ENCODE measurements at regions not wholly inside any gene's neighbourhood (a gene's known extent, or its start where the extent isn't known, plus 50 kb on each side); places are given as distances from the start of the nearest gene placed in this dataset.

DNA sequence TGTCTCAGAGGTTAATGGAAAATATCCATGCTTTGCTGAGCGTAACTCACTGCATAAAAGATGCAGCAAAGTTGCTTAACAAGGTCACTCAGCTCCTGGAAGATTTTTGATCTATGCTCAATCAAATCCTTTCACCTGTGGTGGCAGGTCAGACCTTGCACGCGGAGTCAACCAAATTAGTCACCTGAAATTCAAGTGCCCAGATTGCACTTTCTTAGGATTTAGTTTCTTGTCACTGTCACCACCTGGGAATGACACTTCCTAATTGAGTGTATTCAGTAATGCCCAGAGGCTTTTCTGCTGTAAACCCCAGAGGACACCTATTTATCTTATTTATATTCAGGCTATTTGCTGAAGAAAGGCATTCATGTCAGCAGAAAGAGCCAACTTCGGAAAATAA lies 215.8 kb upstream of the SMIM31 start:
- H3K27me3 ChIP-seq (ENCODE audit: control insufficient read depth, insufficient read depth, low read length) = no peaks in the 10 kb centered on the region
- ChIA-PET CTCF (no interaction called here), POLR2A (no interaction called here)
- TF ChIP-seq, protein P1, sequence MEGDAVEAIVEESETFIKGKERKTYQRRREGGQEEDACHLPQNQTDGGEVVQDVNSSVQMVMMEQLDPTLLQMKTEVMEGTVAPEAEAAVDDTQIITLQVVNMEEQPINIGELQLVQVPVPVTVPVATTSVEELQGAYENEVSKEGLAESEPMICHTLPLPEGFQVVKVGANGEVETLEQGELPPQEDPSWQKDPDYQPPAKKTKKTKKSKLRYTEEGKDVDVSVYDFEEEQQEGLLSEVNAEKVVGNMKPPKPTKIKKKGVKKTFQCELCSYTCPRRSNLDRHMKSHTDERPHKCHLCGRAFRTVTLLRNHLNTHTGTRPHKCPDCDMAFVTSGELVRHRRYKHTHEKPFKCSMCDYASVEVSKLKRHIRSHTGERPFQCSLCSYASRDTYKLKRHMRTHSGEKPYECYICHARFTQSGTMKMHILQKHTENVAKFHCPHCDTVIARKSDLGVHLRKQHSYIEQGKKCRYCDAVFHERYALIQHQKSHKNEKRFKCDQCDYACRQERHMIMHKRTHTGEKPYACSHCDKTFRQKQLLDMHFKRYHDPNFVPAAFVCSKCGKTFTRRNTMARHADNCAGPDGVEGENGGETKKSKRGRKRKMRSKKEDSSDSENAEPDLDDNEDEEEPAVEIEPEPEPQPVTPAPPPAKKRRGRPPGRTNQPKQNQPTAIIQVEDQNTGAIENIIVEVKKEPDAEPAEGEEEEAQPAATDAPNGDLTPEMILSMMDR (IDR thresholded peaks at IDR 0.05; ENCODE audit: insufficient read depth, low read depth, low read length) = no peak
- H3K36me3 ChIP-seq (ENCODE audit: control insufficient read depth, insufficient read depth, low read length) = no peaks in the 10 kb centered on the region
- DNase-seq (ENCODE audit: low read depth) = no peak
- H3K4me3 ChIP-seq (ENCODE audit: low read depth, low read length) = no peak overlapping the region

DNA sequence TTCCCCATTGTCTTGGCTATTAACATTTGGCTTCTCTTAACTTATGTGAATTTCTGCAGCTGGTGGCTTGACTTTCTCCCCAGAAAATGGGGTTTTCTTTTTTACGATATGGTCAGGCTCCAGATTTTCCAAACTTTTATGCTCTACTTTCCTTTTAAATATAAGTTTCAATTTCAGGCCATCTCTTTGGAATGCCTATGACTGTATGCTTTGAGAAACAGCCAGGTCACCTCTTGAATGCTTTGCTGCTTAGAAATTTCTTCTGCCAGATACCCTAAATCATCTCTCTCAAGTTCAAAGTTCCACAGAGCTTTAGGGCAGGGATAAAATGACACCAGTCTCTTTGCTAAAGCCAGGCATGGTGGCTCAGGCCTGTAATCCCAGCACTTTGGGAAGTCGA lies 212.9 kb upstream of the SMIM31 start:
- no peaks in the 10 kb centered on the region for H3K27me3 ChIP-seq (ENCODE audit: control insufficient read depth, insufficient read depth, low read length)
- TF ChIP-seq, protein P1 (IDR thresholded peaks at IDR 0.05; ENCODE audit: insufficient read depth, low read depth, low read length) = no peak
- ChIA-PET CTCF (no interaction called here), POLR2A (no interaction called here)
- DNase-seq (ENCODE audit: low read depth) = no peak
- H3K4me3 ChIP-seq (ENCODE audit: low read depth, low read length) = no peak overlapping the region
- H3K36me3 ChIP-seq (ENCODE audit: control insufficient read depth, insufficient read depth, low read length) = no peaks in the 10 kb centered on the region

DNA sequence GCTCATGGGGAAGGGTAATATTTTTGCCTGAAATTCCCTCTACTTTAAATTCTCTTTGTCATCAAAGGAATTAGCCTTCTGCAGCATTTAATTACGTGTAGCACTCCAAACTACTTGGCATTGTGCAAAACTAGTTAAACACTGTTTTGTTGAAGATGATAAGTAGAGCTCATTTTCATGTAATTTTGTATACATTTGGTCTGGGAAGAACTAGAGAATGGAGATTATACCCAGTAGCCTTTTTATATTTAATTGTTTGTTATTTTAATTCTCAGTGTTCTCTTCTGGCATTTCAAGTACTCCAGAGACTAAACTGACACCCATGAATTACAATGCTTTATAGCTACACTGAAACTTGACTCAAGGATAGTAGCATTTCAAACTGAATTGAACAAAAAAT lies 211.5 kb upstream of the SMIM31 start:
- Histone ChIP-seq H3K4me3 (ENCODE audit: low read depth, low read length) (no peak overlapping the region), H3K36me3 (ENCODE audit: control insufficient read depth, insufficient read depth, low read length) (no peaks in the 10 kb centered on the region), H3K27me3 (ENCODE audit: control insufficient read depth, insufficient read depth, low read length) (no peaks in the 10 kb centered on the region)
- ChIA-PET CTCF (interaction anchor here (0.7 kb wide), 1 partner anchor 31 kb away, joined by 3 read pairs; no protein-coding TSS in a partner anchor), POLR2A (no interaction called here)
- DNase-seq (ENCODE audit: low read depth) = no peak
- TF ChIP-seq, protein P1 (IDR thresholded peaks at IDR 0.05; ENCODE audit: insufficient read depth, low read depth, low read length) = no peak

DNA sequence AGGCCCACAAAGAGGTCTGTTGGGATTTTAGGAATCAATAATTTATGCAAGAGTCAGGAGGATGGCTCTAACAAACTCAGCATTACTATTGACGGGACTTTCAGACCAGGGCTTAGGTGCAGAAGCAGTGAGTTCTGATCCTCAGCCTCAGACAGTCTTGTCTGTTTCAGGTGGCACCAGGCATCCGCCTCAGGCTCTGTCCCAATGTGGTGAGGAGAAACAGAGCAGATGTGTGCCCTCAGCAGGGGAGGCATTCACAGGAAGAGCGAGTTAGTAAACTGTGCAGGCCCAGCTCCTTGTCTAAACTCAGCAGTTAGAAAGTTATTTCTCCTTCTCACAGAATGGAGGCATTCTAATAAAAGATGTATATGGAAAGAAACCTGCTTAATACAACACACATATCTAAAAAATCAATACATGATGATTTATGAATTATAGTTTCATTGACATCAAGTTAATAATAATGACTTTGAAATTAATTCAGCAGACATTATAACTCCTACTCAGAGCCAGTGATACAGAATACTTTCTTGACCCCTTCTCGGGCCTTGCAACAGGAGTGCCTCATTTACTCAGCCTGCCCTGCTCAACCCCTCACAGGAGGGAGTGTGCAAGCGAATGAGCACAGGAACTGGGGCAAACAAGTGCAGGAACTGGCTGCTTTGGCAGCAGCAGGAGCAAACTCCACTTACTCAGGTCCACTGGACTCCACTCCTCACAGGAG lies 202.8 kb upstream of the SMIM31 start:
- no peak for DNase-seq (ENCODE audit: low read depth)
- ChIA-PET CTCF (no interaction called here), POLR2A (no interaction called here)
- Histone ChIP-seq H3K36me3 (ENCODE audit: control insufficient read depth, insufficient read depth, low read length) (no peaks in the 10 kb centered on the region), H3K27me3 (ENCODE audit: control insufficient read depth, insufficient read depth, low read length) (no peaks in the 10 kb centered on the region), H3K4me3 (ENCODE audit: low read depth, low read length) (no peak overlapping the region)
- TF ChIP-seq, protein P1 (IDR thresholded peaks at IDR 0.05; ENCODE audit: insufficient read depth, low read depth, low read length) = no peak

DNA sequence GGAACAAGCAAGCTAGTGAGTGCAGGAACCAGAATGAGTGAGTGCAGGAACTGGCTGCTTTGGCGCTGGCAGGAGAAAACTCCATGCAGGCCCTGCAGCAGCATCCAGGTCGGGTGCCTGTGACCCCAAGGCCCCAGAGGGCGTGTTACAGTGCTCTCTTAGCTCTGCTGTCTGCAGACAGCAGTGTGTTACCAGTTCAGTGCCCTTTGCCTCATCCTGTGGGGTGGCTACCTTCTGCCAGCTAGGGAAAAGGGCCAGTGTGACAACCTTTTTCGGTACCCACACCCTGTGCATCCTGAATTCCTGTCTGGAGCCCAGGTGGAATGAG lies 202.3 kb upstream of the SMIM31 start:
- no peak for DNase-seq (ENCODE audit: low read depth)
- Histone ChIP-seq H3K27me3 (ENCODE audit: control insufficient read depth, insufficient read depth, low read length) (no peaks in the 10 kb centered on the region), H3K4me3 (ENCODE audit: low read depth, low read length) (no peak overlapping the region), H3K36me3 (ENCODE audit: control insufficient read depth, insufficient read depth, low read length) (no peaks in the 10 kb centered on the region)
- ChIA-PET CTCF (no interaction called here), POLR2A (no interaction called here)
- TF ChIP-seq, protein P1 (IDR thresholded peaks at IDR 0.05; ENCODE audit: insufficient read depth, low read depth, low read length) = no peak

Measured in BJ (cell line).